HG02870 (cell line): ENCODE measurements at regions not wholly inside any gene's neighbourhood (a gene's known extent, or its start where the extent isn't known, plus 50 kb on each side); places are given as distances from the start of the nearest gene placed in this dataset.
A peak's percentile ranks its signal among the peaks of the same experiment; 100 is the strongest.
"Not testable (repeated sequence)": the region's sequence is repeated elsewhere in the genome, so short reads cannot be mapped to it uniquely, and the experiment has no call there.

Experiments
- ATAC-seq: cut with Tn5 transposase; IDR thresholded peaks from one replicate; pipeline ENCODE4 v1.9.1; 2021; ENCODE audit warnings: mild to moderate bottlenecking, moderate library complexity; ENCODE audit not compliant: unreplicated experiment

DNA sequence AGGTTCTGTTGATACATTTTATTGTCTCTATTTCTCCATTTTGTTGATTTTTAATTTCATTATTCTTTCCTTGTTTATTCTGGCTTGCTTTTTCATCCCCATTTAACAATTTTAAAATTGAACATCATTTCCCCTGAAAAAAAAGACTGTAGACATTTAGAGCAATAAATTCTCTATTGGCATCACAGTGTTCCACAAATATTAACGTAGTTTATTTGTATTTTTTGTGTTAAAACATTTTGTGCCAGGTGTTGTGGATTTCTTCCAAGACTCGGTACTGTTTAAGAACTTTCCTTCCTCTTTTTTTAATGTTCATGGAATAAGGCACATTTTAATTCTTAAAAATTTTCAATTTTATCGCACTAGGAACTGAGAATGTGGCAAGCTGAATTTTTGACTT lies 156.1 kb upstream of the NPY start:
- ATAC-seq = no peak

DNA sequence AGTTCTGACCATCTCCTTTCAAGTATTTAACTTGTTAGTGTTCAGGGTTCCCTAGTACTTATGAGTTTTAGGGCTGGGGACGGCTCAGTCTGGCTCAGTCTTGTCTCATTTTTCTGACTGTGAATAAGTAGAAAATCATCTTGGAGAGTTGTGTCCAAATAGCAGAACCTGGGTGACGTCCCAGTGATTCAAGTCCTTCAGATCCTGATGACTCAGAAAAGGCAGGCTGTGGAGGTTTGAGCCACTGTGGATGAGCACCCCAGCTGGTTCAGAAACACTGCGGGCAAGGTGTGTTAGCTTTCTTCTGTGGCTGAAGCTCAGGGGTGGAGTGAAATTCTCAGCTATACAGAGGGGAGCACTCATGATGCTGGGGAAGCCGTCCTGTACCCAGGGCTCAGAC lies 154.4 kb upstream of the NPY start:
- ATAC-seq = no peak

DNA sequence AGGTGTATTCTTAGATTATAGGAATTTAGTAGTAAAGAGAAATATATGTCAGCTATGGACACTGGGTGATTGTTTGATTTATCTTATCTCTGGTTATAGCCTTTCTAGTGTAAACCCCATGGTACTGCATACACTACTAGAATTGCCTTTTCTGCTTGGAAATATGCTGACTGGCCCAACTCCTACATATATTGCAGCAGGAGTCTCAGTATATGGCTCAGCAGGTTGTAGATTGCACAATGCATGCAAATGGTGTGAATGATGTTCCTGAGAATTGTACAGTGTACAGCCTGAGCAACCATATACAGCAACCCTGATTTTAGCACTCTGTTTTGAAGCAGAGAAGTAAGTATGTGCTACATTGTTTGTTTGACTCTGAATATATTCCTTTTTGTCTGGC lies 153.4 kb upstream of the NPY start:
- ATAC-seq = no peak

DNA sequence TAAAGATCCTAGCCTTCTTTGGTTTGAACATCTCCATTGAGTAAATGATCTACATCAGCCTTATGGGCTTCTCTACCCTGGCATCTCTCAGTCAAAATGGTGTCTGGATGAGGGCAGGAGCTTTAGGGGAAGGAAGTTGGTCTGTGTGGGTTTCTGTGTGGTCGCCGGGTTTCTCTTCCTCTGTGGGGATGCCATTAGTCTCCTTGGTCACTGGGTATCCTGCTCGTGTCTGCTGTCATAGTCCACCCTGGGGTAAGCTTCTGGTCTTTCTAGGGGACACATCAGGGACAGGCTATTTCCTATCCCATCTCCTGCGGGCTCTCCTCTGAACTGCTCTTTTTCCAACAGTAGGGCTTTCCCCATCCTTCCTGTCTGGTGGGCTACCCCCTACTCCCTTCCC lies 150.3 kb upstream of the NPY start:
- no peak for ATAC-seq

DNA sequence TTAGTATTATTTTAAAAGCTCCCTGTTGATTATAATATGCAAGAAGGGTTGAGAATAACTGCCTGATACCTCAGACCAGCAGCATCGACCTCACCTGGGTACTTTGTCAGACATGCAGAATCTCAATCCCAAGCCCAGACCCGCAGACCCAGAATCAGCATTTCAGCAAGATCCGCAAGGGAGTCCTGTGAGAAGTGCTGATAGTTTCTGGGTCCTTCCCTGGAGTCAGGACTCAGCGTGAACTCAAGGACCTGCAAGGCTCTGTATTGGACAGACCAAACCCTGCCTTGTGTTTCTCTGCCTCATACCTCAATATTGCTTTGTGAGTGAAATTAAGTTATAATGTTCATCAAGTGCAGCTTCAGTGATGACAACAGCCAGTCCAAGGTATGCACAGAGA lies 149.5 kb upstream of the NPY start:
- ATAC-seq = no peak

DNA sequence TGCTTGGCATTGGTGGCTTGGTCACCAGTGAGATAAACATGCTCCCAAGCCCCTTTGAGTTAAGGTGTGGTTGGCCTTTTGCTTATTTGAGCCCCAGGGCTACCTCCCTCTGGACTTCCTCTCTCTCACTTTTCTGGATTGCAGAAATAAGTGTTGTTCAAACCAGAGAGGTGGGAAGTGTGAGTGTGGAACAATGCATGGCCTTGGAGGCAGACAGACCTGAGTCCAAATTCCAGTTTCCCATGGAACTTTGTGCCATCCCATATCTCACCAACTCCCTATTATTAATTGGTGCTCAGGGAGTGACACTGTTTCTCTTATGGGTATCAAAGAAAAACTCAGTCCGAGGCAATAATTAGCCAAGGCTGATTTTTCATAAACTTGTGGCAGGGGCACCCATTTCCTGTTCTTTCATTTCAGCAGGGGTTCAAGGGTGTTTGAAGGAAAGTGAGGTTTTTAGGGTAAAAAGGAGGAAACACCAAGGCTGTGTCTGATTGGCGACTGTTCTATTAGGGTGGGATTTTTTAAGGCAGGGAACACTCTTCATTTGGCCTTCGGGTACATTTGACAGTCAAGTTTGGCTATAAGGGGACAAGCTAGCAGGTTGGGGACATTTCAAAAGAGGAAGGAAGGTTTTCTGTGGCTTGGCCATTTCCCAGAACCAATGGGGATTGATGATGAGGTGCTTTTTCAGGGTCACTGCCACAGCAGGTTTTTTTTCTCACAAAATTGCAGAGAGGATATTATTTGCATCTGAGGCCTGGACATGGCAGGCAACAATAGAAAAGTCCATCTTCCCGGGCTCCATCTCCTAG lies 148.8 kb upstream of the NPY start:
- ATAC-seq = peak; percentile 72

DNA sequence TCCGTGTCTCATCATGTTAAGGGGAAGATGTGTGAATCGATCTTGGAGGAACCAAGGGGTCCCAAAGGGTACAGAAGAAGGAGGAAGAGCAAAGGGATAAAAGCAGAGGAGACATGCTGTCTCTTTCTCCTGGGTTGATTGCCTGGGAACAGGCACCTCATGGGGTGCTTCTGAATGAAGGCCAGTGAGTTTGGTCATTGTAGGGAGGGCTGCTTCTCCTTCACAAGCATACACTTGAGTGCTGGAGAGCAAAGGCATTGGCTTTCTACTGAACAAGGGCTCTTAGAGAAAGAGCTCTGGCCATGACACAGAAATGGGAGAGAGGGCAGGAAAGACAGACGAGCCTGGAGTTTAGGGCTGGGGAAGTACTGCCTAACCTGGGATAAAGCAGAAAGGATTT lies 146.7 kb upstream of the NPY start:
- no peak for ATAC-seq

DNA sequence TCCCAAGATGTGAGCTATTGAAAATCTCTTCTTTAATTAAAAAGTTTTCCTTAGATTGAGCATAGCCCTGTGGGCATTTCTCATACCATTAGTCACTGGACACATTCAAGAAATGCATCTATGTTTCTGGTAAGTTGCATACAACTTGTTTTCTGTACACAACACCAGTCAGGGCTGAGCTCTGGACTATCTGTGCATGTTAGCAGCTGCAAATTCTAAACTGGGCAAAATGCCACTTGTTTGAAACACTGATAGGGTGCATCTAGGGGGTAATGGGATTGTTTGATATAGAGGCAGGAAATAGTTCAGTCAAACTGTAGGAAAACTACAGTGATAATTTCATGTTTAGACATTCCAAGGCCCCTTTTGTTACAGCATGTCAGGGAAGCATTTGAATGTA lies 145.6 kb upstream of the NPY start:
- no peak for ATAC-seq

DNA sequence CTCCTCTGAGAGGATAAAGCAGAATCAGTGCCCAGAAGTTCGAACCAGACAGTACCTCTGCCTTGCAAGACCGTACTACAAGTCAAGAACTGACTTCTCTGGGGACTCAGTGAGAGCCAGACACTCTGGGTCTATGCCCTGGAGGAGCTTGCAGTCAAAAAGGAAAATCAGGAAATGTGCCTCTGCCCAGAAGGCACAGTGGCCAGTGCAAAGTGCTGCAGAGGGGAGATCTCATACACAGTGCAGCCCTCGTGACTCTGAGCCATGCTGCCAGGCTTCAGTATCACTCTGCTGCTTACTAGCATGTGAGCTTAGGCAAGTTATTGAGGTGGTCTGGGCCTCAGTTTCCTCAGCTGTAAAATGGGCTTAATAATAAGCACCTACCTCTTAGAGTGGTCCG lies 144.0 kb upstream of the NPY start:
- ATAC-seq = no peak

DNA sequence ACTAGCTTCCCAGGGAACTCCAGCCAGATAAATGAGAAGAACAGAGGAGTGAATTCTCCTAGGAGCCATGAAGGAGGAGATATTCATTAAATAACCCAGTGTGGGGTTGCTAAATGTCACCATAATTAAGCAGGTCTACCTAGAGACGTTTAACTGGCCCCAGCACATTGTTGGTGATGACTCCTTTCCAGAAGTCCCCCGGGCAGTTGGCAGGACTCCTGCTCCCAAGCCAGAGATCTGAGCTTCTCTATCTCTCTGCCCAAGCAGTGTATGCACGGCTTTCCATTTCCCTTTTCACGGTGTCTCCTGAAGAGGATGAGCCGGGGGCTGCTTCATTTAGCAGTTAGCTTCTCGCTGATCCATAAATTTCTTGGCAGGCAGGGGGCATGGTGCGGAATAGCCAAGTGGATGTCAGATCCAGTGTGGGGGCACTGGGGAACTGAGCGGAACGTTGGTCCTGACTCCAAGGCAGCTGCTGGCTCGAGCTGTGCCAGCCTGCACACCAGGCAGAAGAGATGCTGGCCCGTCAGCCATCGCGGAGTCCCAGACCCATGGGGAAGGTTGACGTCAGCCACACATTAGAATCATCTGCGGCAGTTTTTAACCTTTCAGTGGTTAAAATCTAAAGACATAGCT lies 142.0 kb upstream of the NPY start:
- ATAC-seq = no peak

DNA sequence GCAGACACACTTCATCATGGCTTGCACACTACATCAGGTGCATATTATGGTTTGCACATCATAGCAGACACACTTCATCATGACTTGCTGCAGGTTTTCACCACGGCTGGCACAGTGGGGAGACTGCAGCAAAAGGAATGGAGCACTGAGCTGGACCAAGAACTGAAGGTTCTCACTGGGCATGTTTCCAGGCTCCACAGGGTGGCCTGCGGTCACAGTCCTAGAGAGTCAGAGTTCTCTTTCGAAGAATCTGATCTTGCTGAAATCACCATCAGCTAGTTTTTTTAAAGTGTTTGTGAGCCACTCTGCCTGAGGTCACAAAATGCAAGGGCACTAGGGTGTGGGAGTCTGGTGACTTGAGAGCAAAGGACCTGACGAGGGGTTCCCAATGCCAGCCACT lies 140.4 kb upstream of the NPY start:
- ATAC-seq = no peak

DNA sequence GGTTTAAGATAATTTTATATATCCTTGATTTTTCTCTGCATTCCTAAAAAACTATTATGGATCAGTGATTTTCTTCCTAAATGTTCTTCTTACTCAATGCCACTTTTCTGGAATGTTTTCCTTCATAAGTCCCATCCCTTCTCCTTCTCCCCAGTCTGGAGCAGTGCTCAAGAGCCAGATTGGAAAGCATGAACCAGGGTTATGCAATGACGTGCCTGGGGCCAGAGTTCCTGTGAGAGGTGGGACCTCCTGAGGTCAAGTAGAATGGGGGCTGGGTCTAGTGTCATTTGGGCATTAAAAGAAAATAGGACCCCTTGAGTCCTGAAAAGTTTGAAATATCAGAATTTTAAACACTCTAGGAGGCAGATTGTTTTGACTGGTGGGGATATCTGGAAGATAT lies 132.0 kb upstream of the NPY start:
- ATAC-seq = no peak

DNA sequence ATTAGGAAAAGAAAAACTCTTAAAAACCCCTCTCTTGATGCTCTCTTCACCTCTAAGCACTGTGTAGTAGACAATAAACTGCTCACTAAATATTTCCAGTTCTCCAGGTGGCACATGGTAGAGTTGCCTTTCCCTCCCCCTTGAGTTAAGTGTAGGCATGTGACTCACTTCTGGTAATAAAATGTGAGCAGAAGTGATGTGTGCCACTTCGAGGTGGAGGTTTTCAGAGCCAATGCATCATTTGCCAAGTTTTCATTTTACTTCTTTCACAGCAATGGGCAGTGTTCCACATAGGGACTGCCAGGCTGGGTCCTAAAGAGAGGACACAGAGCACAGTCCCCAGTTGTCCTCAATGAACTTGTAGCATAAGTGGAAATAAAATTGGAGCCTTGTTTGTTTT lies 131.6 kb upstream of the NPY start:
- no peak for ATAC-seq

DNA sequence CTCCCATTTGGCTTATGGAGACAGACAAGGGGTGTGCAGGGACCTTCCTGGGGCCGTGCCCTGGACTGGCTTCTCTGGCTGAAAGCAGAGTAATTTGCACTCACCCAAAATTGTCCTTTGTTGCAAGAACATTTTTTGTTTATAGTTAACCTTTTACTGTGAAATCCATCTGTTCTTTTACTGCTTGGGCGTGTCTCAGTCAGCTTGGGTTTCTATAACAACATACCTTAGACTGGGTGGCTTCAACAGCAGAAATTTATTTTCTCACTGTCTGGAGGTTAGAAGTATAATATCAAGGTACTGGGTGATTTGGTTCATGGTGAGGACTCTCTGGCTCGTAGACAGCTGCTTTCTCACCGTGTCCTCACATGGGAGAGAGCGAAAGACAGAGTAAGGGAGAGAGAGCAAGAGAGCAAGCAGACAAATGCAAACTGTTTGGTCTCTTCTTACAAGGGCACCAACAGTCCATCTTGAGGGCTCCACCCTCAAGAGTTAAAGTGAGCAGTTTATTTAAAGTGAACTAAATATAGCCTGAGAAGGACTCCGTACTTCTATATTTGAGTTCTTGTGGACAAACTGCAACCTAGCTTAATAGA lies 131.0 kb upstream of the NPY start:
- ATAC-seq = no peak

DNA sequence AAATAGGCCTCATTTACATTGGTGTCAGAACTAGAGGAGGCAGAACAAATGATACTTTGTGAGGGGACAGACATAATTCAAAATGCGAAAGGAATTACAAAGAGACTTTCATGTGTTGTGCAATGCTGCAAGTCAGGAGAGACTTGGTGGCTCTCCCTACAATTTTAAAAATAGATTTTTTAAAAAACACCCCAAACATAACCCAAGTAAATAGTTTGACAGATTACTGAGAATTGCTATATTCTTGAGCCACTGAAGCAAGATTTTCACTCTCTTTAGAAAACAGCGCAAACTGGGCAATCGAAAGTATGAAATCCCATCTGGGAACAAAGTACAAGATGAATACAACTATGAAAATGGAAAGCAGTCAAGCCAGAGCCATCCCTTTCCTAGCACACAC lies 126.3 kb upstream of the NPY start:
- no peak for ATAC-seq

DNA sequence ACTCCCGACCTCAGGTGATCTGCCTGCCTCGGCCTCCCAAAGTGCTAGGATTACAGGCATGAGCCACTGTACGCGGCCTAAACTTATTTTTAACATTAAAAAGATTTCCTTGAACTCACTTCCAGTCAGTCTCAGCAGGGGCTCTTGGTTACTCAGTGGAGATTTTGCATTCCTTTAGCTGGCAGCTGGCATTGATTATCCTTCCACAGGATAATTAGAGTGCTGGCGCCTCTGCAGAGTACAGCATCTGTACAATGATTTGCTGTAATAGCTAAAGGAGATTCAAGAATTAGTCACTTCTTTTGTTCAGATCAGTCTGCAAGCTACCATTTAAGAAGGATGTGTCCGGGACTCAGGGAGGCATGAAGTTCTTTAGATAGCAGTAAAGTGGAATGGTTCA lies 125.0 kb upstream of the NPY start:
- no peak for ATAC-seq

DNA sequence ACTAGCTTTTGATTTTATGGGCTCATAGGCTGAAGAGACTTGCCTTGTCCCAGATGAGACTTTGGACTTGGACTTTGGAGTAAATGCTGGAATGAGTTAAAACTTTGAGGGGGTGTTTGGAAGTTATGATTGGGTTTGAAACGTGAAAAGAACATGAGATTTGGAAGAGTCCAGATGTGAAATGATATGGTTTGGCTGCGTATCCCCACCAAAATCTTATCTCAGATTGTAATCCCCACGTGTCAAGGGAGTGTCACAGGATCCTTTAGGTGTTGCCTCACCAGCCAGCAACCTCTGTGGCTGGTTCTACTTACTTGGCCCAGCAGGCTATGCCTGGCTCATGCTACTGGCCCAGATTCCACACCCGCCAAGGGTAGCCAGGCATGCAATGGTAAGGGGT lies 119.6 kb upstream of the NPY start:
- ATAC-seq = no peak

DNA sequence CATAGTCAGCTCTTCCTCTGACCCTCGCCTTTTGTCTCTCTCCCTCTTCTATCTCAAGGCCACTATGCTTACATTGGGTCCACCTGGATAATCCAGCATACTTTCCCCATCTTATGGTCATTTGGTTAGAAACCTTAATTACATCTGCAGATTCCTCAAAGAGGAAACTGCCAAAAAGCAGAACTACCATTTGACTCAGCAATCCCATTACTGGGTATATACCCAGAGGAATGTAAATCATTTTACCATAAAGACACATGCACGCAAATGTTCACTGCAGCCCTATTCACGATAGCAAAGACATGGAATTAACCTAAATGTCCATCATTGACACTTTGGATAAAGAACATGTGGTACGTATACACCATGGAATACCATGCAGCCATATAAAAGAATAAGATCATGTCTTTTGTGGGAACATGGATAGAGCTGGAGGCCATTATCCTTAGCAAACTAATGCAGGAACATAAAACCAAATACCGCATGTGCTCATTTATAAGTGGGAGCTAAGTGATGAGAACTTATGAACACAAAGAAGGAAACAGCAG lies 114.8 kb upstream of the NPY start:
- no peak for ATAC-seq

DNA sequence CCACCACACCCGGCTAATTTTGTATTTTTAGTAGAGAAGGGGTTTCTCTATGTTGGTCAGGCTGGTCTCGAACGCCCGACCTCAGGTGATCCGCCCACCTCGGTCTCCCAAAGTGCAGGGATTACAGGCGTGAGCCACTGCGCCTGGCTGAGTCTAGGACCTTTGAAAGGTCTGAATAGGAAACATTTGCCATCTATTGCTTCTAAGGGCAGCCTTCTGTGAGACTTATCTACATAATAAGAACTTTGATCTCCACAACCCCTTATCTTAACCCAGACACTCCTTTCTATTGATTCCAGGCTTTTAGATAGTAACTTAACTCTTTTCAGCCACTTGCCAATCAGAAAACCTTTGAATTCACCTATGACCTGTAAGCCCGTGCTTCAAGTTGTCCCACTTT lies 112.0 kb upstream of the NPY start:
- not testable (repeated sequence) for ATAC-seq

DNA sequence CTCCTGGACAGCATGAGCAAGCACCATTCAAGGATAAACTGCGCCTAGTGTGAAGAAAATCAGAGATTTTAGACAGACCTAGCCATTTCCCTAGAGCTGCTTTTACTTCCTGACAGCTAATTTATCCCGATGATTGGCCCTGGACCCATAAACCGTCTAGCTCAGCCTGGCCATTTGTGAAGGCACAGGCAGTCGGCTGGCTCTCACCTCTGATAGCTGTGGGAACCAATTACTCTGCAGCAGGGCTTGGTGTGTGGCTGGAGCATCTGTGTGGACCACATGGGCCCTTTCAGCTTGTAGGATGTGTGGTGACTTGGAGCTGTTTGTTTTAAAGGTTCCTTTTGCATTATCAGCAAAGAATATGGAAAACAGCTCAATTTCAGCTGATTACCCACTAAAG lies 111.1 kb upstream of the NPY start:
- ATAC-seq = no peak

DNA sequence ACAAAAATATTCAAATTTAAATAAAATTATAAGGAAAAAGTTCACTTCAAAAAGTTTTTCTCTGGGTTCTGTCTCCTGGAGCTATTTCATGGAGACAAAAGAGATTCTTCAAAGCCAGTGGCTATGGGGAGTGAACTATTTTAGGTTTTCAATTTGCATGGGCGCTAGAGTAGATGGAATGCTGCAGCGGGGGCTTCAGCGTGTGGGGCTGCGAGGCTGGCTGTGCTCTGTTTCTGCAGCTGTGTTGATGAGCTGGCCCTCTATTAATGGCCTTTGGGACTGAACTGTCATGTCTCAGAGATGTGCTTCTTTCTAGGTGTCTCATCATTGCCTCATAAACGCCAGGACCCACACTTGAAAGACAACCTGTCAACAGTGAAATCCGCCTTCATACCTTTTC lies 108.4 kb upstream of the NPY start:
- ATAC-seq = no peak
